Tibial nerve (tissue), 4 donors: ENCODE measurements at regions not wholly inside any gene's neighbourhood (a gene's known extent, or its start where the extent isn't known, plus 50 kb on each side); places are given as distances from the start of the nearest gene placed in this dataset.

Experiments used
- DNase-seq, 2 donors: peaks; one replicate each; pipeline ENCODE4 v3.0.0-alpha.2; 2019; ENCODE audit warnings: low spot score in 2 of 2
- H3K27ac ChIP-seq, 4 donors: fragments of 200-600 bp; sonication (generic) in 3 of 4; one replicate each; pipeline ENCODE4 v1.5.1; 2017 to 2019; ENCODE audit warnings: mild to moderate bottlenecking in 1 of 4
- H3K27me3 ChIP-seq, 2 donors: fragments of 200-600 bp; sonication (generic) in 1 of 2; one replicate each; pipeline versions ENCODE4 v1.5.1 to v1.6.0; 2017 to 2019
- H3K36me3 ChIP-seq, 3 donors: fragments of 200-600 bp; sonication (generic); one replicate each; pipeline ENCODE4 v1.5.1; 2018 to 2019
- H3K4me1 ChIP-seq, 4 donors: fragments of 200-600 bp; sonication (generic) in 3 of 4; one replicate each; pipeline ENCODE4 v1.5.1; 2017 to 2019
- H3K4me3 ChIP-seq, 4 donors: fragments of 200-600 bp; sonication (generic) in 3 of 4; one replicate each; pipeline ENCODE4 v1.5.1; 2017 to 2019; ENCODE audit warnings: mild to moderate bottlenecking in 1 of 4, moderate library complexity in 1 of 4
- H3K9me3 ChIP-seq, 4 donors: fragments of 200-600 bp; sonication (generic) in 3 of 4; one replicate each; pipeline ENCODE4 v1.5.1; 2017 to 2019
- CTCF ChIP-seq, 5 experiments: fragments of 200-600 bp in 3 of 5; fragments of 450-650 bp in 2 of 5; sonication (generic) in 3 of 5; IDR thresholded peaks; one replicate each; pipeline ENCODE4 v1.5.1; 2016 to 2019; ENCODE audit warnings: antibody characterized with exemption in 5 of 5, mild to moderate bottlenecking in 3 of 5, moderate library complexity in 2 of 5
- EP300 ChIP-seq, 2 donors: sonication (generic); formaldehyde crosslinking; IDR thresholded peaks; one replicate each; pipeline ENCODE4 v1.6.1; 2017; ENCODE audit warnings: antibody characterized with exemption in 2 of 2, mild to moderate bottlenecking in 1 of 2
- POLR2A ChIP-seq, 2 donors: fragments of 450-650 bp; IDR thresholded peaks; one replicate each; pipeline ENCODE4 v1.6.1; 2017; ENCODE audit warnings: antibody characterized with exemption in 2 of 2, mild to moderate bottlenecking in 2 of 2, moderate library complexity in 2 of 2
- WGBS, 2 donors: methylation state at CpG; one replicate each; pipeline ENCODE4 v1.1.5; 2018; 5-methylcytosine and 5-hydroxymethylcytosine counted together

- 78 to 83% methylated on average over 6 of the region's 6 CpGs for WGBS, 2 donors
- TF ChIP-seq POLR2A (IDR thresholded peaks at IDR 0.05) = no peak
- no peak for TF ChIP-seq CTCF (IDR thresholded peaks at IDR 0.05)
- TF ChIP-seq EP300 (IDR thresholded peaks at IDR 0.05) = no peak
- DNase-seq = no peak
- Histone ChIP-seq H3K4me3 (no peak overlapping the region), H3K4me1 (no peaks in the 10 kb centered on the region), H3K27me3 (no peaks in the 10 kb centered on the region), H3K9me3 (peaks cover 0 to 4% (median 0%) of the 10 kb centered on the region in 4 donors), H3K36me3 (no peaks in the 10 kb centered on the region), H3K27ac (no peak overlapping the region)
These were observed 141.6 kb downstream of the CD24 start for GRCh38 chr6:106832766-106833510.

- H3K9me3 ChIP-seq = peaks cover 0 to 4% (median 0%) of the 10 kb centered on the region in 4 donors
- WGBS, 2 donors = 86 to 89% methylated on average over 2 of the region's 2 CpGs
These were observed 143.6 kb downstream of the CD24 start for GRCh38 chr6:106830930-106831329.

GRCh38 chr6:106829451-106829850, 145.1 kb downstream of the CD24 start:
- H3K4me1 ChIP-seq = no peaks in the 10 kb centered on the region
- DNase-seq = no peak
- TF ChIP-seq EP300 (IDR thresholded peaks at IDR 0.05) = no peak
- TF ChIP-seq CTCF (IDR thresholded peaks at IDR 0.05) = no peak
- no peak for TF ChIP-seq POLR2A (IDR thresholded peaks at IDR 0.05)
- no peak overlapping the region for H3K27ac ChIP-seq
- H3K4me3 ChIP-seq = no peak overlapping the region
- H3K27me3 ChIP-seq = no peaks in the 10 kb centered on the region
- WGBS, 2 donors = 84 to 92% methylated on average over 4 of the region's 4 CpGs
- H3K9me3 ChIP-seq = no peaks in the 10 kb centered on the region
- no peaks in the 10 kb centered on the region for H3K36me3 ChIP-seq

More at GRCh38 chr6:106830930-106831329, 143.6 kb downstream of the CD24 start:
- TF ChIP-seq CTCF (IDR thresholded peaks at IDR 0.05) (no peak), EP300 (IDR thresholded peaks at IDR 0.05) (no peak), POLR2A (IDR thresholded peaks at IDR 0.05) (no peak)
- H3K27me3 ChIP-seq = no peaks in the 10 kb centered on the region
- H3K4me1 ChIP-seq = no peaks in the 10 kb centered on the region
- H3K36me3 ChIP-seq = no peaks in the 10 kb centered on the region
- DNase-seq = no peak
- H3K27ac ChIP-seq = no peak overlapping the region
- H3K4me3 ChIP-seq = no peak overlapping the region

GRCh38 chr6:106827081-106827480, 147.4 kb downstream of the CD24 start:
- WGBS, 2 donors = 88 to 90% methylated on average over 3 of the region's 3 CpGs
- Histone ChIP-seq H3K4me1 (no peaks in the 10 kb centered on the region), H3K4me3 (no peak overlapping the region), H3K27me3 (no peaks in the 10 kb centered on the region), H3K27ac (no peak overlapping the region), H3K36me3 (no peaks in the 10 kb centered on the region), H3K9me3 (no peaks in the 10 kb centered on the region)
- TF ChIP-seq CTCF (IDR thresholded peaks at IDR 0.05) = no peak
- no peak for TF ChIP-seq EP300 (IDR thresholded peaks at IDR 0.05)
- no peak for TF ChIP-seq POLR2A (IDR thresholded peaks at IDR 0.05)
- DNase-seq = no peak

GRCh38 chr6:106825156-106825555, 149.4 kb downstream of the CD24 start:
- TF ChIP-seq EP300 (IDR thresholded peaks at IDR 0.05) (no peak), POLR2A (IDR thresholded peaks at IDR 0.05) (no peak), CTCF (IDR thresholded peaks at IDR 0.05) (no peak)
- H3K9me3 ChIP-seq = no peaks in the 10 kb centered on the region
- 82 to 92% methylated on average over 2 of the region's 2 CpGs for WGBS, 2 donors
- H3K36me3 ChIP-seq = no peaks in the 10 kb centered on the region
- H3K4me3 ChIP-seq = no peak overlapping the region
- H3K4me1 ChIP-seq = no peaks in the 10 kb centered on the region
- H3K27ac ChIP-seq = no peak overlapping the region
- DNase-seq = no peak
- no peaks in the 10 kb centered on the region for H3K27me3 ChIP-seq
